Endodermal cell (in vitro differentiated cells): ENCODE measurements at regions not wholly inside any gene's neighbourhood (a gene's known extent, or its start where the extent isn't known, plus 50 kb on each side); places are given as distances from the start of the nearest gene placed in this dataset.

ENCODE experiments used
- DNase-seq: peaks from one replicate; pipeline ENCODE4 v3.0.0-alpha.2; 2017
- H3K27ac ChIP-seq: 2 replicates; pipeline ENCODE4 v1.5.1; 2013; ENCODE audit warnings: mild to moderate bottlenecking, low read depth, low read length, moderate library complexity
- H3K27me3 ChIP-seq: 2 replicates; pipeline ENCODE4 v1.6.1; 2013; ENCODE audit warnings: mild to moderate bottlenecking, low read length, moderate library complexity; ENCODE audit not compliant: insufficient read depth, control insufficient read depth, poor library complexity, severe bottlenecking
- H3K36me3 ChIP-seq: 2 replicates; pipeline ENCODE4 v1.7.0; 2013; ENCODE audit warnings: mild to moderate bottlenecking, low read length, moderate library complexity; ENCODE audit not compliant: control insufficient read depth, insufficient read depth
- H3K4me1 ChIP-seq: one replicate; pipeline ENCODE4 v1.7.0; 2013; ENCODE audit warnings: low read length; ENCODE audit not compliant: control insufficient read depth, insufficient read depth
- H3K4me3 ChIP-seq: 2 replicates; pipeline ENCODE4 v1.5.1; 2013; ENCODE audit warnings: mild to moderate bottlenecking, low read length, moderate library complexity
- H3K9ac ChIP-seq: 2 replicates; pipeline ENCODE4 v1.6.1; 2013; ENCODE audit warnings: mild to moderate bottlenecking, low read length, moderate library complexity; ENCODE audit not compliant: poor library complexity, severe bottlenecking; ENCODE audit errors: extremely low read depth
- H3K9me3 ChIP-seq: 2 replicates; pipeline ENCODE4 v1.6.1; 2013; ENCODE audit warnings: mild to moderate bottlenecking, low read length, moderate library complexity; ENCODE audit not compliant: control insufficient read depth
- H3K27ac Mint-ChIP-seq: 2 replicates; pipeline ENCODE4 v1.8.0; 2020; ENCODE audit warnings: mixed read lengths
- H3K27me3 Mint-ChIP-seq: 2 replicates; pipeline ENCODE4 v1.8.0; 2021; ENCODE audit warnings: mild to moderate bottlenecking, mixed read lengths; ENCODE audit not compliant: insufficient read depth
- H3K36me3 Mint-ChIP-seq: 2 replicates; pipeline ENCODE4 v1.8.0; 2020; ENCODE audit warnings: low read depth, mixed read lengths
- H3K4me1 Mint-ChIP-seq: 2 replicates; pipeline ENCODE4 v1.8.0; 2020; ENCODE audit warnings: mixed read lengths
- H3K4me3 Mint-ChIP-seq: 2 replicates; pipeline ENCODE4 v1.8.0; 2020; ENCODE audit warnings: mild to moderate bottlenecking, moderate library complexity, mixed read lengths
- H3K9me3 Mint-ChIP-seq: 2 replicates; pipeline ENCODE4 v1.8.0; 2020; ENCODE audit warnings: mild to moderate bottlenecking, mixed read lengths
- WGBS, 2 experiments: methylation state at CpG; one replicate each; pipeline versions ENCODE4 v1.1.5 to v1.1.7; 2013; ENCODE audit warnings: missing lambda C conversion rate in 2 of 2, mixed read lengths in 1 of 2; ENCODE audit not compliant: insufficient coverage in 1 of 2, insufficient read length in 1 of 2; 5-methylcytosine and 5-hydroxymethylcytosine counted together
- TF ChIP-seq, protein P1 (sequence below): fragments of 200-600 bp; sonication (generic); conservative IDR thresholded peaks from 2 replicates; pipeline ENCODE4 v1.5.0; 2021; ENCODE audit warnings: antibody characterized with exemption, mild to moderate bottlenecking

DNA sequence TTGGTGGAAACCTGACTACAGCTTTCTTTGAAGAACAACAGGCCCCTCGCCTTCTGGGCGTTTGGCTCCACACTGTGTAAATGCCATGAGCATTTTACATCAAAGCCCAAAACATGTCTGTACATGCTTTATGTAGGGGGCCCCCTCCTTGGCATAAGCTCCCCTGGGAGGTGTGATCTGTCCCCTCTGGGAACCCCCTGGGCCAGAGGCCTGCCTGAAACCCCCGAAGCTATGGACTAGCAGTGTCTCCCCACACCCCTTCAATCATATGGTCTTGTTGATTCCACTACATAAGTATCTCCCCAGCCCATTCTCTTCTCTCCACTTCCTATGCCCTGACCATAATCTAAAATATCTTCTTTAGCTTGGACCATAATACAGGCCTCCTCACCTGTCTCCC lies 241.5 kb downstream of the C1orf94 start:
- Mint-ChIP-seq H3K36me3 (no peaks in the 10 kb centered on the region), H3K4me3 (no peak overlapping the region), H3K9me3 (no peaks in the 10 kb centered on the region), H3K27ac (no peak overlapping the region), H3K4me1 (no peaks in the 10 kb centered on the region), H3K27me3 (peaks cover 24% of the 10 kb centered on the region)
- H3K27ac ChIP-seq, result no peak overlapping the region
- no peaks in the 10 kb centered on the region for H3K27me3 ChIP-seq
- no peak overlapping the region for H3K9ac ChIP-seq
- TF ChIP-seq, protein P1, sequence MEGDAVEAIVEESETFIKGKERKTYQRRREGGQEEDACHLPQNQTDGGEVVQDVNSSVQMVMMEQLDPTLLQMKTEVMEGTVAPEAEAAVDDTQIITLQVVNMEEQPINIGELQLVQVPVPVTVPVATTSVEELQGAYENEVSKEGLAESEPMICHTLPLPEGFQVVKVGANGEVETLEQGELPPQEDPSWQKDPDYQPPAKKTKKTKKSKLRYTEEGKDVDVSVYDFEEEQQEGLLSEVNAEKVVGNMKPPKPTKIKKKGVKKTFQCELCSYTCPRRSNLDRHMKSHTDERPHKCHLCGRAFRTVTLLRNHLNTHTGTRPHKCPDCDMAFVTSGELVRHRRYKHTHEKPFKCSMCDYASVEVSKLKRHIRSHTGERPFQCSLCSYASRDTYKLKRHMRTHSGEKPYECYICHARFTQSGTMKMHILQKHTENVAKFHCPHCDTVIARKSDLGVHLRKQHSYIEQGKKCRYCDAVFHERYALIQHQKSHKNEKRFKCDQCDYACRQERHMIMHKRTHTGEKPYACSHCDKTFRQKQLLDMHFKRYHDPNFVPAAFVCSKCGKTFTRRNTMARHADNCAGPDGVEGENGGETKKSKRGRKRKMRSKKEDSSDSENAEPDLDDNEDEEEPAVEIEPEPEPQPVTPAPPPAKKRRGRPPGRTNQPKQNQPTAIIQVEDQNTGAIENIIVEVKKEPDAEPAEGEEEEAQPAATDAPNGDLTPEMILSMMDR, result no peak
- no peaks in the 10 kb centered on the region for H3K9me3 ChIP-seq
- no peak overlapping the region for H3K4me3 ChIP-seq
- no peaks in the 10 kb centered on the region for H3K36me3 ChIP-seq
- DNase-seq, result no peak
- 84 to 100% methylated on average over 2 to 3 of the region's 3 CpGs for WGBS, 2 experiments
- H3K4me1 ChIP-seq, result no peaks in the 10 kb centered on the region

DNA sequence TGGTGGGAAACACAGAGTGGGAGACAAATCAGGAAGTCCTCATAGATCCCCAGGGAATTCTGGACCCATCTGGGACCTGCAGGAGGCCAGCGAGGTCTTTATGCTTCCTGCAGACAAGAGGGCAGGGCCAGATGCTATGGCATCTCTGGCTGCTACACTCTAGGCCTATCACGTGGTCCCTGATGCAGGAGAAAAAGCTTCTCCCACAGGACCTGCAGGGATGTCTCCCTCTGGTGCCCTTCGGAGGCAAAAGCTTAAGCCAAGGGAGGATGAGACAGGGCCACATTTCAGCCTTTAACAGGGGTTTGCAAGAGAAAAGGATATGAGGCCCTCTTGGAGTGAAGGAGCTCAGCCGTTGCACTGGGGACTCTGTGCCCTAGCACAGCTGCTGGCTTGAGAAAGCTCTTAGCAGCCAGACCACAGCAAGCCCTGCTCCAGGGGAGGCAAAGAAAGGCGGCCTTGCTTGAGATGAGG lies 243.0 kb downstream of the C1orf94 start:
- Mint-ChIP-seq H3K9me3 (no peaks in the 10 kb centered on the region), H3K4me1 (no peaks in the 10 kb centered on the region), H3K36me3 (no peaks in the 10 kb centered on the region), H3K27ac (no peak overlapping the region), H3K4me3 (no peak overlapping the region), H3K27me3 (peaks cover 27% of the 10 kb centered on the region)
- Histone ChIP-seq H3K4me3 (no peak overlapping the region), H3K9ac (no peak overlapping the region), H3K27ac (no peak overlapping the region), H3K9me3 (no peaks in the 10 kb centered on the region), H3K4me1 (no peaks in the 10 kb centered on the region), H3K36me3 (no peaks in the 10 kb centered on the region), H3K27me3 (peaks cover 6% of the 10 kb centered on the region)
- TF ChIP-seq, protein P1, result peak; percentile 73
- DNase-seq, result peak; percentile 86
- 31 to 54% methylated on average over 4 to 5 of the region's 5 CpGs for WGBS, 2 experiments

DNA sequence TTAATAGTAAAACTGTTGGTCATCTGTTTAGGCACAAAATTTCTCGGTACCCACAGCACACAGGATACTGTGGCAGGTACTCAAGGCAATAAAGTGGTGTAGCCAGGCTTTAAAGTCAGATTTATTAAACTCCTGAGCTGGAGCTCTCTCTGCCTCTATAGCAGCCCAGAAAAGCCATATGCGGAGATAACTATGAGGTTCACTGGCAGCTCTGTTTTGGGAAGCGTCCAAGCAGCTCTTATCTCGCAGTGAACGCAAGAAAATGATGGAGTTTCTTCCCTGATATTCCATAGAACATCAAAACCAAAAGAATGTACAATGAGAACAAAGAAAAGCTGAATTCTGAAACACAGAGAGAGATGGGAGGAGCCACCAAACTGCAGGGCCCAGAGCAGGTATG lies 248.3 kb downstream of the C1orf94 start:
- H3K27ac ChIP-seq, result no peak overlapping the region
- 97 to 100% methylated on average over 1 to 5 of the region's 5 CpGs for WGBS, 2 experiments
- H3K9me3 ChIP-seq, result no peaks in the 10 kb centered on the region
- Mint-ChIP-seq H3K9me3 (no peaks in the 10 kb centered on the region), H3K27ac (no peak overlapping the region), H3K36me3 (no peaks in the 10 kb centered on the region), H3K4me1 (peaks cover 13% of the 10 kb centered on the region), H3K27me3 (peaks cover 19% of the 10 kb centered on the region), H3K4me3 (no peak overlapping the region)
- no peak for DNase-seq
- H3K4me1 ChIP-seq, result no peaks in the 10 kb centered on the region
- no peak overlapping the region for H3K4me3 ChIP-seq
- H3K36me3 ChIP-seq, result no peaks in the 10 kb centered on the region
- TF ChIP-seq, protein P1, result no peak
- no peak overlapping the region for H3K9ac ChIP-seq
- H3K27me3 ChIP-seq, result peaks cover 6% of the 10 kb centered on the region
